Sigmoid colon (tissue), 4 donors: ENCODE measurements at regions not wholly inside any gene's neighbourhood (a gene's known extent, or its start where the extent isn't known, plus 50 kb on each side); places are given as distances from the start of the nearest gene placed in this dataset.

Source experiments
- POLR2AphosphoS5 ChIP-seq, 4 donors: sonication (generic); formaldehyde crosslinking; IDR thresholded peaks; one replicate each; pipeline ENCODE4 v1.6.1; 2017; ENCODE audit warnings: antibody characterized with exemption in 4 of 4
- TF ChIP-seq, protein P1 (sequence below), 4 experiments: fragments of 450-650 bp in 3 of 4; fragments of 200-600 bp in 1 of 4; IDR thresholded peaks; one replicate each; pipeline ENCODE4 v1.5.1; 2016 to 2019; ENCODE audit warnings: antibody characterized with exemption in 4 of 4, mild to moderate bottlenecking in 3 of 4, moderate library complexity in 2 of 4

DNA sequence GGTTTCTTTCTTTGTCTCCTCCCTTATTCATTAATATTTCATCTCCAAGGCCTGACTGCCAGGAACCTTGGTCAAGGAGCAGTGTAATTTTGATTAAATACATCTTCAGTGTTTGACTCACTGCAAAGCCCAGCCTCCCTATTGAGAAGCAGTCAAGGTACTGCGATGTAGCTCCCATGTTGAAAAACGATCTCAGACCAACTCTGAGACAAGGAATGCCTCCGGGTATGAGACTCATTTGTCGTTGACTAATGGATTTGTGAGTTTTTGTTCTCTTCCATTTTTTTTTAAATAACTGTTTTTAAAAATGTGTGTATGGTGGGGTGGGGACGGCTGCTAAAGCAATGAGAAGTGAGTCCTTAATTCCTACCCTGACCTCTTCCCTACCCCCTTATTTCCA is 361.6 kb downstream of the SOX11 start:
- TF ChIP-seq, protein P1, sequence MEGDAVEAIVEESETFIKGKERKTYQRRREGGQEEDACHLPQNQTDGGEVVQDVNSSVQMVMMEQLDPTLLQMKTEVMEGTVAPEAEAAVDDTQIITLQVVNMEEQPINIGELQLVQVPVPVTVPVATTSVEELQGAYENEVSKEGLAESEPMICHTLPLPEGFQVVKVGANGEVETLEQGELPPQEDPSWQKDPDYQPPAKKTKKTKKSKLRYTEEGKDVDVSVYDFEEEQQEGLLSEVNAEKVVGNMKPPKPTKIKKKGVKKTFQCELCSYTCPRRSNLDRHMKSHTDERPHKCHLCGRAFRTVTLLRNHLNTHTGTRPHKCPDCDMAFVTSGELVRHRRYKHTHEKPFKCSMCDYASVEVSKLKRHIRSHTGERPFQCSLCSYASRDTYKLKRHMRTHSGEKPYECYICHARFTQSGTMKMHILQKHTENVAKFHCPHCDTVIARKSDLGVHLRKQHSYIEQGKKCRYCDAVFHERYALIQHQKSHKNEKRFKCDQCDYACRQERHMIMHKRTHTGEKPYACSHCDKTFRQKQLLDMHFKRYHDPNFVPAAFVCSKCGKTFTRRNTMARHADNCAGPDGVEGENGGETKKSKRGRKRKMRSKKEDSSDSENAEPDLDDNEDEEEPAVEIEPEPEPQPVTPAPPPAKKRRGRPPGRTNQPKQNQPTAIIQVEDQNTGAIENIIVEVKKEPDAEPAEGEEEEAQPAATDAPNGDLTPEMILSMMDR (IDR thresholded peaks at IDR 0.05): no peak
- no peak for TF ChIP-seq POLR2AphosphoS5 (IDR thresholded peaks at IDR 0.05)
